ENCODE measurements at regions not wholly inside any gene's neighbourhood (a gene's known extent, or its start where the extent isn't known, plus 50 kb on each side); places are given as distances from the start of the nearest gene placed in this dataset.

GRCh38 chr2:40820319-40820718, 368.4 kb upstream of the SLC8A1 start:
- FAIRE-seq, result peak; percentile 86

- FAIRE-seq, result no peak
Measured at GRCh38 chr2:40823478-40823877, 371.6 kb upstream of the SLC8A1 start.

- FAIRE-seq, result no peak
Measured at GRCh38 chr2:40824278-40824677, 372.4 kb upstream of the SLC8A1 start.

- FAIRE-seq, result no peak
Measured at GRCh38 chr2:40827392-40827791, 375.5 kb upstream of the SLC8A1 start.

GRCh38 chr2:40831321-40831873, 379.5 kb upstream of the SLC8A1 start:
- FAIRE-seq, result no peak

GRCh38 chr2:40841856-40842255, 390.0 kb upstream of the SLC8A1 start:
- FAIRE-seq, result no peak

GRCh38 chr2:40844353-40845277, 392.7 kb upstream of the SLC8A1 start:
- peak; percentile 49 for FAIRE-seq

GRCh38 chr2:40851661-40852060, 399.8 kb upstream of the SLC8A1 start:
- peak; percentile 85 for FAIRE-seq

- FAIRE-seq, result no peak
Measured at GRCh38 chr2:40859617-40860016, 407.7 kb upstream of the SLC8A1 start.

GRCh38 chr2:40867829-40868228, 415.9 kb upstream of the SLC8A1 start:
- FAIRE-seq, result no peak

GRCh38 chr2:40872580-40872979, 420.7 kb upstream of the SLC8A1 start:
- FAIRE-seq, result peak; percentile 26

GRCh38 chr2:40874380-40874779, 422.5 kb upstream of the SLC8A1 start:
- FAIRE-seq, result no peak

- no peak for FAIRE-seq
Measured at GRCh38 chr2:40877734-40878288, 425.9 kb upstream of the SLC8A1 start.

- FAIRE-seq, result peak; percentile 3
Measured at GRCh38 chr2:40879305-40879704, 427.4 kb upstream of the SLC8A1 start.

GRCh38 chr2:40886100-40886499, 434.2 kb upstream of the SLC8A1 start:
- peak; percentile 73 for FAIRE-seq

- FAIRE-seq, result no peak
Measured at GRCh38 chr2:40886655-40887054, 434.8 kb upstream of the SLC8A1 start.

- no peak for FAIRE-seq
Measured at GRCh38 chr2:40896358-40896757, 444.5 kb upstream of the SLC8A1 start.

GRCh38 chr2:40914666-40915065, 462.8 kb upstream of the SLC8A1 start:
- FAIRE-seq, result peak; percentile 37

GRCh38 chr2:40915651-40916050, 463.8 kb upstream of the SLC8A1 start:
- FAIRE-seq, result no peak

- peak; percentile 39 for FAIRE-seq
Measured at GRCh38 chr2:40935349-40935748, 483.5 kb upstream of the SLC8A1 start.

GRCh38 chr2:40937284-40937683, 485.4 kb upstream of the SLC8A1 start:
- no peak for FAIRE-seq

- FAIRE-seq, result no peak
Measured at GRCh38 chr2:40953341-40953740, 501.5 kb upstream of the SLC8A1 start.

GRCh38 chr2:40955042-40955441, 503.2 kb upstream of the SLC8A1 start:
- no peak for FAIRE-seq

- peak; percentile 66 for FAIRE-seq
Measured at GRCh38 chr2:40955635-40956034, 503.7 kb upstream of the SLC8A1 start.
